ENCODE measurements at regions not wholly inside any gene's neighbourhood (a gene's known extent, or its start where the extent isn't known, plus 50 kb on each side); places are given as distances from the start of the nearest gene placed in this dataset.

DNA sequence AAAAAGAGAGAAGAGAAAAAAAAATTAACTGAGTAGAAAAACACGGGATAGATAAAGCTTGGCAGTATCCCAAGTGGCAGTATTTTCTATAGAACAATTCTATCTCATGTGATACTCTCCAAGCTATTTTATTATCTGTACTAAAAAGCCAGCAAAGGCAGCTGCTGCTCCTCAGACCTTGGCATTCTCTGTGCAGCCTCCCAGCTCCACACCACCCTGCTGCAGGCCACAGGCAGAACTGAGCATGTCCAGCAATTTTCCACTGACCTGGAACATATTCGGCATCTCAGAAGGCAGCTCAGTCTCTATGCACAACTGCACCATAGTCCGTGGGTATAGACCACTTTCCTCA, 1161.4 kb downstream of the IGSF11 start:
- TF ChIP-seq POLR2A (IDR thresholded peaks at IDR 0.05; ENCODE audit: low read length) (no peak), GATA1 (IDR thresholded peaks at IDR 0.05; ENCODE audit: low read depth, low read length) (no peak)
- DNase-seq: no peak

DNA sequence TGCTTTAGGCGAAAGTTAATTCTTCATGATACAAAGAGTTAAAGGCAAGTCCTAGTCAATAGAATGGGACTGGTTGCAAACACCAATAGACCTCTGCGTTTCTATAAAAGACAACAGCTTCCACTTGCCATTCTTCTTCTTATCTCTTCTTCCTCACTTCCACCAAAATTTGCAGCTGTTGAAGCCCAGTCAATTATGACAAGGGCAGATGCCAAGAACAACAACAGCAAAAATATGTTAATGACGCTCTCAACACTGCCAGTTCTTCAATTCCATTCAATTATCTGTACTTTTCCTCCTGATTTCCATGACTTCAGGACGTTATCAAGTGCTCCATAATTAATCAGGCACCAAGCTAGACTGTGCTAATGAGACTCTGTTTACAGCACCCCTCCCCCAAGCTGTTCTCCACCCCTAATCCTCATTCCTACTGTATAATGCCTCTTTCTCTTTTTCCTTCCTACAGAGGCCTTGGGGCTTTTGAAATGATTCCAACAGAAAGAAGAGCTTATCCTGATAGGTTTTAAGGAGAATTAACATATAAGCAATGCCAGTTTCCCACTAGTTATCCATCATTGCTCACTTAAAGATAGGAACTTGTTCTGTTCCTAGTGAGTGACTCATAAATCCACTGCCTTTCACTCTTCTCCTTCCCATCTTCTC, 1160.5 kb downstream of the IGSF11 start:
- no peak for DNase-seq
- TF ChIP-seq GATA1 (IDR thresholded peaks at IDR 0.05; ENCODE audit: low read depth, low read length): no peak

DNA sequence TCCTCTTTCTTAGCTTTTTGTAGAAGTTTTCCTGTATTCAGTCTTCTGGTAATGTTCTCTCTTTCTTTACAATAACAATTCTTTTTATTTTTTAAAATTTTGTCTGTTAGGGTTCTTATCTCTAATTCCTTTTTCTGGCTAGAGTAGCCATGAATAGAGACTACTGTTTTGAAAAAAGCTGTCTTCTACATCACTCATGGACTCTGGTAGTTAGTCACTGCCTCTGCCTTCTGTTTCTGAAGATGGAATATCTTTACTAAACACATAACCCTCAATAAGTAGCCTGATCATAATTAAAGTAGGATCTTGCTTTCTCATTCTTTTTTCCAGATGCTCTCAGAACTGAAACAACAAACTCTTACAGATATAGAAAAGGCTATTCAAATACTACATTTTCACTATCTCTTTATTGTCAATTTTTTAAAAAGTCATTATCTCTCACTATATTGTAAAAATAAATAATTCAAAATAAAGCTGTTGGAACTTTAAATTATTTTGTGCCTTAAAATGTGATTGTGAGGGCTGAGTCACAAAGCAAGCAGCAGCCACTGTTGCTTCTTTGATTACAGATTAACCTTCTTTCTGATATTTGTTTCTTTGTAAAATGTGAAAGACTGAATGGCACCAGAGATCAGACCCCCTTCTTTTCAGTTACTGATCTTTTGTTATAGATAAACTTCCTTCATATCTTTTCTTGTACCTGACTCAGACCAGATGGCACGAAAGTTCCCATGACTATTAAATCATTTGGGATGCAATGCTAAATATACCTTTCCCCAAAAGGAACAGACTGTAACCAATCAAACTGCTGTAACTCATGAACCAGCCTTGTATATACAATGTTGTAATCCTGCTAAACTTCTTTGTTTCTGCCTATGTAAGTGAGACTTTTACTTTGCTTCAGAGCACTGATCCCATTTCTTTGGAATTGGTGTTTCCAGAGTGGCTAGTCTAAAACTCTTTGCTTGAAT, 1159.5 kb downstream of the IGSF11 start:
- DNase-seq: no peak

DNA sequence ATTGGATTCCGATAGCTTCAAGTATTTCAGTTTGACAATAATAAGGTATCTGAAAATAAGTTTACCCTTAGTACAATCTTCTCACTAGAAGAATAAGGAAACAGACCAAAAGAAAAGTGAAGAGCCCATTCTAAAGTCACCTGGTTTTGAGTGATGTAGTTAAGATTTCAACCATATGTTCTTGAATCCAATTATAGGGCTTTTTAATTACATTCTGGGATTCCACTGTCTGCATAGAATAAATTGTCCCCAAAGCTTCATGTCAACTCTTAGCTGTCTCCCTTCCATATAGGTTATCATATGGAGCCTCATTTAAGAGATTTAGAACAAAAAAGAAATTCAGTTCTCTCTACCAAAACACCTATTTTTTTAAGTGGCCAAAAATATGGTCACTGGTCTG, 1158.8 kb downstream of the IGSF11 start:
- no peak for TF ChIP-seq GATA1 (IDR thresholded peaks at IDR 0.05; ENCODE audit: low read depth, low read length)
- TF ChIP-seq POLR2A (IDR thresholded peaks at IDR 0.05; ENCODE audit: low read length): no peak
- no peak for DNase-seq

More for the DNA sequence above, 1159.5 kb downstream of the IGSF11 start:
- TF ChIP-seq POLR2A (IDR thresholded peaks at IDR 0.05; ENCODE audit: low read length): no peak
- TF ChIP-seq GATA1 (IDR thresholded peaks at IDR 0.05; ENCODE audit: low read depth, low read length): no peak

DNA sequence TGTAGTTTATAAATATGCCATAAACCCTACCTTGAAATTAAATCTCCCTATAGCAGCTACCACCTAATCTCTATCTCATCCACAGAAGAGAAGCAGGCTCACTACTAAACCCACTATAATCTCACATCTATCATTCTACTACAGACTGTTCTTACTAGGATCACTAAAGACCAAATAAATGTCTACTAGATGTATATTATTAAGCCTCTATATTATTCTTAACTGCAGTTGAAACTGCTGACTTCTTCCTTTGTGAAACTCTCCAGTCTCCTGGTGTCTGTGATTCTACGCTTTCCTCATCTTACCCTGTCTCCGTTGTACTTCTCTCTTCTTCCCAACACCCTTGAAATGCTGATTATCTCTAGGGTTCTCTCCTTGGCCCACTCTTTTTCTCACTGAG, 1154.0 kb downstream of the IGSF11 start:
- DNase-seq: no peak
- TF ChIP-seq GATA1 (IDR thresholded peaks at IDR 0.05; ENCODE audit: low read depth, low read length): no peak
- TF ChIP-seq POLR2A (IDR thresholded peaks at IDR 0.05; ENCODE audit: low read length): no peak

DNA sequence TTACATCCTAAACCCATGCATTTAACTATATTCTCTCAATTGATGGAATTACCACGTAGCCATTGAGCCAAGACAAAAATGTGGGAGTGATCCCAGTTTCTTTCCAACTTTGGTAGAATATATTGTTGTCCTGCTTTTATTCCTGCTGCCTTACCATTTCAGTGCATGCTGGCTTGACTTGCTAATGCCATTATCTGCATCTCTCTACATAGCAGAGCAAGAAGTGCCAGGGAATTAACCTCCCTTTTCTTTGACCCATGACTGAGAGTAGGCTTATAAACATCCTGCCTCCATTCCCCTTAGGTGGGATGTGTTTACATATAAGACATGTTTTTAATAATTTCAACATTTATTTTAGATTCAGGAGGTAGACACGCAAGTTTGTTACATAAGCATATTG, 1153.4 kb downstream of the IGSF11 start:
- TF ChIP-seq POLR2A (IDR thresholded peaks at IDR 0.05; ENCODE audit: low read length) (no peak), GATA1 (IDR thresholded peaks at IDR 0.05; ENCODE audit: low read depth, low read length) (no peak)

DNA sequence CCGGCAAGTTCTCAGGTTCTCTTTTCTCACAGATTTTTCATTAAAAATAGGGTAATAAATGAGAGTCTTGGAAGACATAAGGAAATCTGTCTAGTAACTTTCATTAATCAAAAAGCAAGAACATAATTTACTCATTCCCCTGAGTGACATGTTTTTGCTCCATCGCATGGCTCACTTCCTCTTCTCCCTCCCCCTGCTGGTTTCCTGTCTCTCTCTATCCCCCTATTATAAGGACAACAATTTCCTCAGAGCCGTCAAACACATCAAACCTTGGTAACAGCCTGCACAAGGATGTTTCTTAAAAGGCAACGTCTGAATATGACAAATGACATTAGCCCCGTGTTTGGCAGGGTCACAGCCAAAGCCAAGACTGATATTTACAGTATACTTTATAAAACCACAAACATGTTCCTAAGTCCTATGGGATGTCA, 1149.6 kb downstream of the IGSF11 start:
- no peak for TF ChIP-seq GATA1 (IDR thresholded peaks at IDR 0.05; ENCODE audit: low read depth, low read length)
- TF ChIP-seq POLR2A (IDR thresholded peaks at IDR 0.05; ENCODE audit: low read length): no peak
- no peak for DNase-seq

More for the DNA sequence above, 1153.4 kb downstream of the IGSF11 start:
- DNase-seq: no peak

DNA sequence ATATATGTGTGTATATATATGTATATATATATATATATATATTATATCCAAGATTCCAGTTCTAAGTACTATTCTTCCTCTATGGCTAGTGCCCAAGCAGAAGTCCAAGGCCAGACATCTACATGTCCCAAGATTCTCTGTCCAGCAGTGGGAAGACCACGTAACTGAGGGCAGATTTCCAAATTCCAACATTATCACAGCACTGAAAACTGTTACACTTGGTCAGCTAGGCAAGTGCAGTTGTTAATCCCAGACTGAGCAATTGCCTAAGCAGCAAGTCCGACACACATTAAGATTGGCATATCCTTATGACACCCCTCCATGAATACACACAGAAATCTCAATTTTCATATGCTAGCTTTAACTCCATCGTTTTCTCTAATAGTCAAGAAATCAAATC, 1148.5 kb downstream of the IGSF11 start:
- TF ChIP-seq GATA1 (IDR thresholded peaks at IDR 0.05; ENCODE audit: low read depth, low read length): no peak
- TF ChIP-seq POLR2A (IDR thresholded peaks at IDR 0.05; ENCODE audit: low read length): no peak
- DNase-seq: no peak

DNA sequence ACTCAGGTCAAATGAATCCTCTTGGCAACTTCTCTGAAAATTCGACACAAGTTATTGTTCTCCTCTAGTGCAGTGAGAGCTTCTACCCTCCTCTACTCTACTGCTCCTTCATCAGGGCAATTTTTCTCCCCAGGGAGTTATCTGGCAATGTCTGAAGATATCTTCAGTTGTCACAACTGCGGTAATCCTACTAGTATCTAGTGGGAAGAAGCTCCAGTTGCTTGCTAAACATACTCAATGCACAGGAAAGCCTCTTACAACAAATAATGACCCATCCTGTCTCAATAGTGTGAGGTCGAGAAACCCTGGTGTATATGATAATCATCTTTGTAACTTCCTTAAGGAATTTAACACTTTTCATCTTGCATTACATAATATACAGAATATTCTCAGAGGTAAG, 1147.6 kb downstream of the IGSF11 start:
- no peak for DNase-seq
- TF ChIP-seq POLR2A (IDR thresholded peaks at IDR 0.05; ENCODE audit: low read length) (no peak), GATA1 (IDR thresholded peaks at IDR 0.05; ENCODE audit: low read depth, low read length) (no peak)

DNA sequence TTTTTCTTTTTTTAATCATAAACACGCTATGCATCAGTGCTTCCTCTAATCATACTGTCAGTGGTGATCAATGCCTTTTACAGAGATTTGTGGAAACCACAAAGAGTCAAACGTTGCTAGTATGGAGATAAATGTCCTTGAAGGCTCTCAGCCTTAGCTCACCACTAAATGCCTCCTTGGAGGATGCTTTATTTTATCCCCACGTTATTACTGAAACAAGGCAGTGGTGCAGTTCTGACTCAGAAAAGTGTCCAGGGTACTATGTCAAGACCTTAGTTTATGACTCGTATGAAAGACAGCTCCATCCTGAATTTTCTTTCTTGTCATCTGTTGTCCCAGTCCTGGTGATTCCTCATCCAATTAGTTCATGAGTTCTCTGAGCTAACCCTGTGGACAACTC, 1146.7 kb downstream of the IGSF11 start:
- TF ChIP-seq POLR2A (IDR thresholded peaks at IDR 0.05; ENCODE audit: low read length) (no peak), GATA1 (IDR thresholded peaks at IDR 0.05; ENCODE audit: low read depth, low read length) (no peak)
- no peak for DNase-seq

DNA sequence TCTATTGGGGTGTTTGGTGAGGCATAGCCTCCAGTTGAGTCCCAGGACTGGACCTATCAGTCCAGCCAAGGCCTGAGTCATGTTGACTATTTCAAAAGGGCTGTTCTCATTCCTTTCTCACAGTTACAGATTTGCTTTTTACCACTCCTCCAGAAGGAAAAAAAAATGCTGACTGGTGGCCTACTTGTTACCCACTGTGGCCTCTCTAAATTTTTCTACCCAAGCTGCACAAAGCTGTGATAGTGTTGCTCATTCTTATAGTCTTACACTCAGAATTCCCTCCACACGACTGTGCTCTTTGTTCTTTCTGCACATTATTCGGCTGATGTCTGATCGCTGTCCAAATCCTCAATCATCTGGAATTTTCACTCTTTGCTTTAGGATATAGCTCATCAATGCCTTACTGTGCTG, 1142.2 kb downstream of the IGSF11 start:
- DNase-seq: no peak

DNA sequence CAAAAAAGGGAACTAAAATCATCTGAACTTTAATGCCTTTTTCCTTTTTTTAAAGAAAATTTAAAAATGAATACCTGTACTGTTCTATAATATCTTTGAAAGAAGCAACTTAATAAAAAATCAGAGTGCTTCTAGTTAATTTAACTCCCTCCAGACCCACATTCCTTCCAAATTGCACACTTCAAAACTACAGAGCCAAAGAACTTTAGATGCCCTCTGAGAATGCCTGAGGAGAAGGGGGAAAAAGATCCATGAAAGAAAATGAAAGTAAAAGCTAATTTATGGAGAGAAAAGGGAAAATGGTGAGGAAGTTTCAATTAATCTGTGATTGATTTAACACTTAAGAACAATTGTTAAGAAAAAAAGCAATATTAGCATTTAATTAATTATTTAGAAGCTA, 1141.6 kb downstream of the IGSF11 start:
- DNase-seq: no peak
- TF ChIP-seq GATA1 (IDR thresholded peaks at IDR 0.05; ENCODE audit: low read depth, low read length): no peak
- no peak for TF ChIP-seq POLR2A (IDR thresholded peaks at IDR 0.05; ENCODE audit: low read length)

More for the DNA sequence above, 1142.2 kb downstream of the IGSF11 start:
- no peak for TF ChIP-seq POLR2A (IDR thresholded peaks at IDR 0.05; ENCODE audit: low read length)
- TF ChIP-seq GATA1 (IDR thresholded peaks at IDR 0.05; ENCODE audit: low read depth, low read length): no peak

DNA sequence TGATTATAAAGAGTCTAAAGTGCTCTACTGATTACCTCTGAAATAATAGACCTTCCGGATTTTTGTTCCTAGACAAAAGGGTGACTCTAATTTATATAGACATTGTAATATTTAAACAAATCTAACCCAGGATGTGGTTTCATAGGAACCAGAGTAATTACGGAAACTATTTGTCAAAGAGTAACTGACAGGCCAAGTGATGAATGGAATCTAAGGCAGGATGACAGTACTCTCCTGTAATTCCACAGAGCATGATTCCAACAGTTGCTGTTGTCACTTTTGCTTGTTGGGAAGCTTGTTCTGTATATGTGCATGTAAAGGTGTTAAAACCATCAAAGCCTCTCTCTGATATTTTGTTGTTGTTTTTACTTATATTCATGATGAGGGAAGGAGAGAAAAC, 1141.0 kb downstream of the IGSF11 start:
- TF ChIP-seq GATA1 (IDR thresholded peaks at IDR 0.05; ENCODE audit: low read depth, low read length) (no peak), POLR2A (IDR thresholded peaks at IDR 0.05; ENCODE audit: low read length) (no peak)
- DNase-seq: no peak

DNA sequence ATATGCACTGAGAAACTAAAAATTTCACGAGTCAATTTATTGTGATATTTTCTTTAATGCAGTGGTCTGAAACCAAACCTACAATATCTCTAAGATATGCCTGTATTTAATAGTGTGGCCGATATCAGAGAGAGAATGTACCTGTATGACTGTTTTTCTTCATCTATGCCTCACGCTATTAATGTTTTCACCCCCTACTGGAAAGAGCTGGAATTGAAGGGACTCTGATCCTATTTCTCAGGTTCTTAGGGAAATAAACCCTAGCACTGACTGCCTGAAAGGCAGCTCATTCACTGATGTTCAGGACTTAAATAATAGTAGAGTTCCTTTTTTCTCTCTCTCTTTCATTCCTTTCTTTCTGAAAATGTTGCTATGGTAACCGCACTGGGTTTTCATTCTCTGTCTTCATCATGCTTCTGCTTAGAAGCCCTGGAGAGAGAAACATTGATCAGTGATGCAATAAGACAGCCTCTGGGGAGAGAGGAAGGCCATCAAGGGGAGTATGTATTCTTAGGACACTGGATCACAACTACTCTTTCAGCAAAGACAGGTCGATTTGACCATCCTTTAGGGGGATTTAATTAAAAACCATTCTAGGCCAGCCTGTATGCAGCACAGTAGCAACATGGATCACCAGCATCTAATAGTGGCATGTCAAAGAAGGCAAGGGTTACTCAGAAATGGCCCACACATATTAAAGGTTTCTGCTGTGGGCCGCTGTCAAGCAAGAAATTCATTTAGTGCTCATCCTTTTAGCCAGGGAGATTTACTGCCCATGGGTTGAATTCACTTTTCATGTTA, 1135.7 kb downstream of the IGSF11 start:
- peak; percentile 2 to 8 for DNase-seq

More for the DNA sequence above, 1135.7 kb downstream of the IGSF11 start:
- TF ChIP-seq POLR2A (IDR thresholded peaks at IDR 0.05; ENCODE audit: low read length): no peak
- no peak for TF ChIP-seq GATA1 (IDR thresholded peaks at IDR 0.05; ENCODE audit: low read depth, low read length)
